AG10803 (cell line): ENCODE measurements at regions not wholly inside any gene's neighbourhood (a gene's known extent, or its start where the extent isn't known, plus 50 kb on each side); places are given as distances from the start of the nearest gene placed in this dataset.

Source experiments
- DNase-seq: peaks from one replicate; pipeline ENCODE4 v3.0.0; 2010; ENCODE audit warnings: low read depth
- H3K4me3 ChIP-seq: 2 replicates; pipeline ENCODE4 v1.5.1; 2011; ENCODE audit warnings: mild to moderate bottlenecking, low read length, control low read depth
- TF ChIP-seq, protein P1 (sequence below): conservative IDR thresholded peaks from 2 replicates; pipeline ENCODE4 v1.5.1; 2011; ENCODE audit warnings: mild to moderate bottlenecking, low read length, control low read depth, inconsistent platforms

DNA sequence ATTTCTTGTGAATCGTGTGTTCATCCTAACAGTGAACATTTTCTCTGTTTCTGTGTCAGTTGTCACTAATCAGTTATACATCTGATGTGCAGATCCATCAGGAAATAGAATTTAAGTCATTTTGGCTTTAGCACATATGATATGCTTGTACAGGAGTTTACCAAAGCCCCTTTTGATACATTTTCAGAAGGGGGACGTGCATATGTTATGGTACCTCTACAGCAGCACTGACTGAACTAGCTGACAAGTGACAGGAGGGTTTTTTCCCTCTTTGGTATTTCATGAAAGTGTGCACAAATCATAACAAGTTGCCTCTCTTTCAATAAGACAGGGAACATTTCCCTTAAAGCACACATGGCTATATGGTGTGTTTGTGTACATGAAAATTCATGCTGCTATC lies 536.5 kb downstream of the PLCL1 start:
- TF ChIP-seq, protein P1, sequence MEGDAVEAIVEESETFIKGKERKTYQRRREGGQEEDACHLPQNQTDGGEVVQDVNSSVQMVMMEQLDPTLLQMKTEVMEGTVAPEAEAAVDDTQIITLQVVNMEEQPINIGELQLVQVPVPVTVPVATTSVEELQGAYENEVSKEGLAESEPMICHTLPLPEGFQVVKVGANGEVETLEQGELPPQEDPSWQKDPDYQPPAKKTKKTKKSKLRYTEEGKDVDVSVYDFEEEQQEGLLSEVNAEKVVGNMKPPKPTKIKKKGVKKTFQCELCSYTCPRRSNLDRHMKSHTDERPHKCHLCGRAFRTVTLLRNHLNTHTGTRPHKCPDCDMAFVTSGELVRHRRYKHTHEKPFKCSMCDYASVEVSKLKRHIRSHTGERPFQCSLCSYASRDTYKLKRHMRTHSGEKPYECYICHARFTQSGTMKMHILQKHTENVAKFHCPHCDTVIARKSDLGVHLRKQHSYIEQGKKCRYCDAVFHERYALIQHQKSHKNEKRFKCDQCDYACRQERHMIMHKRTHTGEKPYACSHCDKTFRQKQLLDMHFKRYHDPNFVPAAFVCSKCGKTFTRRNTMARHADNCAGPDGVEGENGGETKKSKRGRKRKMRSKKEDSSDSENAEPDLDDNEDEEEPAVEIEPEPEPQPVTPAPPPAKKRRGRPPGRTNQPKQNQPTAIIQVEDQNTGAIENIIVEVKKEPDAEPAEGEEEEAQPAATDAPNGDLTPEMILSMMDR = no peak

DNA sequence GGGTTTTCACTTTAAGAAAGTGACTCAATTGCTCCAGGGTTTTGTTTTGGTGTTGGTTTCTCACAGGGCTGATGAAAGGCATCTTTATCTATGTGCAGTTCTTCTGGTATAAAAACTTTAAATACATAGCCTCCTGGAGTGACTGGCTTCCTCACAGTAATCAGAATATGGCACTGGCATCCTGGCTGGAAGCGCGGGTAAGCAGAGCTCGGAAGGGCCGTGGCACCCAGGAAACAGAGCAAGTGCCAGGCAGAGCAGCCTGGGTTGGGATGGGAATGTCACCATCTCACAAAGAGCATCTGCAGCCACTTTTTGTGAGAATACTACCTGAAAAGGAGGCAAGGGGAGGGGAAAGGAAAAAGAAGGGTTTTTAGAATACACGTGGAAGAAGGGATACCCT lies 534.7 kb downstream of the PLCL1 start:
- H3K4me3 ChIP-seq = no peak overlapping the region
- TF ChIP-seq, protein P1 = no peak
- no peak for DNase-seq

More for the DNA sequence above, 536.5 kb downstream of the PLCL1 start:
- H3K4me3 ChIP-seq = no peak overlapping the region
- DNase-seq = no peak

DNA sequence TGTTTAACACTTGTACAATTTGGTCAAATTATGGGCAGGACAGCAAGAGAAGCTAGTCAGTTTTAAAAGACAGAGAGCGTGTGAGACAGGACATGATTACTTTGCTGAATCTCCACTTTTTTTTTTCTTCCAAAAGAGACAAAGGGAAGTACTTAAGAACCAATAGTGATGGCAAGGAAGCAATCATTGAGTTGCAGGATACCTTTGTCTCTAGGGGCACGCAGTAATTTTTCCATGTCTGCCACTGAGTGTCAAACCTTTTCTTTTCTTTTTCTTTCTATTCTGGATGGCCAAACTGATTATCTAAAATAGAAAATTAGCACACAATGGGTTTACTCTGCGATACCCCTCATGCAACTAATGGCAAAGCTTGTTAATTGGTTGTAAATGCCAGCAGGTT lies 533.0 kb downstream of the PLCL1 start:
- H3K4me3 ChIP-seq = no peak overlapping the region
- DNase-seq = no peak
- TF ChIP-seq, protein P1 = no peak

DNA sequence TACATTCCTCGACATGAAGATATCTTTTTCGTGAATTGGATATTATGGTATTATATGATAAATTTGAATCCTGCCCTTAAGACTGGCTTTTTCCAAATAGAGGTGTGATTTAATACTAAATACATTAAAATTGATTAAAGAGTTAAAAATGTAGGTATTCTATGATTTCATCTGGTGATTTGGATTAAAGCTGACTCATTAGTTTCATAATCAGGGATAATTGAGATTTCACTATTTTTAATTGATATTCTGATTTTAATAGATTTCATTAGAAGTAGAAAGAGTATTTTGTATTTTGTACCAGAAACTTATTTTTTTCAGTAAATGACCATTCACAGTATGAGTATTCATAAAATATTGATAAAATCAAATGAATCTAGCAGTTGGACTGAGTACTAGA lies 524.1 kb downstream of the PLCL1 start:
- DNase-seq = no peak
- TF ChIP-seq, protein P1 = no peak
- no peak overlapping the region for H3K4me3 ChIP-seq

DNA sequence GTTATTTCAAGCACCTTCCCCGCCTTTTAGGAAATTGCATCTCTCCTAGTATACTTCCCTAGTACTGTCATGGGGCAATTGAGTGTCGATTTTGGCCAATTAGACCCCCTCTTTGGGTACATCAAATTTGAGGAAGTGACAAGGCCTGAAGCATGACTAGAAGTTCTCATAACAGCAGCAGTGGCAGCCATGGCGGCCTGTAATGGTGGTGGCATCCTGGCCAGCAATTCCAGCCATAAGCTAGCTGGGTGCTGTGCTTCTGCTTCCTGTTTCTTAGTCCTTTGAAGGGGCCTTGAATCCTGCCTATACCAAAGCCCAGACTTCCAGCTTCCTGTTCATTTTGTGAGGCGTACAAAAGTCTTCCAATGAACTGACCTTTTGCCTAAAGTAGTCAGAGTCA lies 523.1 kb downstream of the PLCL1 start:
- H3K4me3 ChIP-seq = no peak overlapping the region
- TF ChIP-seq, protein P1 = no peak
- no peak for DNase-seq

DNA sequence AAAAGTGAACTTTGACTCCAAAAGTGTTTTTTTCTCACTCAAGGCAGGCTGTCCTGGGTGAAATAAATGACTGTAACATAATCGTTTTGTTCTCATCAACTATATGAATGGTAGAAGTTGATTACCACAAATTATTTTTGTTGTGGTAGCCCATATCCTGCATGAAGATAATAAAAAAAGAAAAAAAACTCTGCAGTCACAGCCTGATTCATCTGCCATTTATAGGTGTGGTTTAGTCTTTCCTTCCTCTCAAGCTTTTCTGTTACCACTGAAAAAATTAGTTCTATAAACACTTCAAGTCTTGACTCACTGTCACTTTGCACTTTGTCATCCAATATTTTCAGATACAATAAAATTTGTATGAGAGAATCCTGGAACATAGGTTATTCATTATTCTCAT lies 522.0 kb downstream of the PLCL1 start:
- no peak overlapping the region for H3K4me3 ChIP-seq
- no peak for DNase-seq
- TF ChIP-seq, protein P1 = no peak

DNA sequence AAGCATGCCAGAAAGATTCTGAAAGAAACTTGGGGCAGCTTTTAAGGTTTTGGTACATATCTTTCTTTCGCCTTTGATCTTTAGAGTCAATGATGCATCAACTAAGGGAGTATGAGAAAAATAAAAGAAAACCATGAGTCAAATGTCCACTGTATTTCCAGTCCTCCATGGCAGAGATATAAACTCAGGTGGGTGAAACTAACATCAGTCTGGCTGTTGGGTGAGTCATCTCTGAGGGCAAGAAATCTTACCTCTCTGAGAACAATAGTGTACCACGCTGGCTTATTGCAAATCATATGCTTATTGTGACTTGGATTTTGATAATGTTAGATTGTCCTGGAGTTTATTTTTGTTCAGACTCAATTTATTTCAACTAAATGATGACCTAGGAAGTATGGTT lies 521.0 kb downstream of the PLCL1 start:
- H3K4me3 ChIP-seq = no peak overlapping the region
- no peak for DNase-seq
- TF ChIP-seq, protein P1 = no peak
